GM12878 (cell line): ENCODE measurements at regions not wholly inside any gene's neighbourhood (a gene's known extent, or its start where the extent isn't known, plus 50 kb on each side); places are given as distances from the start of the nearest gene placed in this dataset.

Experiments used
- BHLHE40 ChIP-seq, 2 experiments: fragments of 450-650 bp in 1 of 2; IDR thresholded peaks; 2 replicates each; pipeline ENCODE4 v1.6.1; 2011 to 2017; ENCODE audit warnings: low read depth in 2 of 2, borderline replicate concordance in 1 of 2, improper control_type of control experiment in 1 of 2, low read length in 1 of 2, mild to moderate bottlenecking in 1 of 2
- CHD2 ChIP-seq: IDR thresholded peaks from 2 replicates; pipeline ENCODE4 v1.6.1; 2011; ENCODE audit warnings: low read depth, low read length, improper control_type of control experiment, borderline replicate concordance
- RAD51 ChIP-seq: fragments of 450-650 bp; IDR thresholded peaks from 2 replicates; pipeline ENCODE4 v1.6.1; 2016; ENCODE audit warnings: moderate library complexity, mild to moderate bottlenecking, inconsistent platforms
- YBX1 ChIP-seq: fragments of 450-650 bp; IDR thresholded peaks from 2 replicates; pipeline ENCODE4 v1.6.1; 2016; ENCODE audit warnings: antibody characterized with exemption
- TF ChIP-seq, protein P1 (sequence below): fragments of 450-650 bp; formaldehyde crosslinking; IDR thresholded peaks from 2 replicates; pipeline ENCODE4 v1.4.0; 2020; ENCODE audit warnings: mild to moderate bottlenecking, moderate library complexity
- TF ChIP-seq, protein P2 (sequence below): IDR thresholded peaks from 2 replicates; pipeline ENCODE4 v1.6.1; 2012; ENCODE audit warnings: improper control_type of control experiment, low read depth, low read length; ENCODE audit not compliant: insufficient replicate concordance

DNA sequence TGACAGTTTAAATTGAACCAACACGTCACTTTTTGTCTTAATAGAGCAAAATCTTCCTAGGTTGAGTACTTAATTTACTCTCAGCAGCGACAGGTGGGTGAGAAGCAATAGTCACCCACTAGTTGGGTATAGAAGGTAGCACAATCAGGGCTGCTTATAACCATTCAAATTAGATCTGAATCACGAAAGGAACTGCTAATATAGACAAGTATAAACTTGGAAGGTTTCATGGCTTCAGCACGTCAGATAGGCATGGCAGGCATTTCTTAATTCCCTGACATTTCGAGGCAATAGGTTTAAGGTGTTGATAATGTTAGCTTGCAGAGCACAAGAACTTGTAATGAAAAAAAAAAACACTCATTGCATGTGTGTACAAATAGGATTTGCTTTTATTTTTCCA, 853.4 kb downstream of the PCDH7 start (continued):
- TF ChIP-seq, protein P1, sequence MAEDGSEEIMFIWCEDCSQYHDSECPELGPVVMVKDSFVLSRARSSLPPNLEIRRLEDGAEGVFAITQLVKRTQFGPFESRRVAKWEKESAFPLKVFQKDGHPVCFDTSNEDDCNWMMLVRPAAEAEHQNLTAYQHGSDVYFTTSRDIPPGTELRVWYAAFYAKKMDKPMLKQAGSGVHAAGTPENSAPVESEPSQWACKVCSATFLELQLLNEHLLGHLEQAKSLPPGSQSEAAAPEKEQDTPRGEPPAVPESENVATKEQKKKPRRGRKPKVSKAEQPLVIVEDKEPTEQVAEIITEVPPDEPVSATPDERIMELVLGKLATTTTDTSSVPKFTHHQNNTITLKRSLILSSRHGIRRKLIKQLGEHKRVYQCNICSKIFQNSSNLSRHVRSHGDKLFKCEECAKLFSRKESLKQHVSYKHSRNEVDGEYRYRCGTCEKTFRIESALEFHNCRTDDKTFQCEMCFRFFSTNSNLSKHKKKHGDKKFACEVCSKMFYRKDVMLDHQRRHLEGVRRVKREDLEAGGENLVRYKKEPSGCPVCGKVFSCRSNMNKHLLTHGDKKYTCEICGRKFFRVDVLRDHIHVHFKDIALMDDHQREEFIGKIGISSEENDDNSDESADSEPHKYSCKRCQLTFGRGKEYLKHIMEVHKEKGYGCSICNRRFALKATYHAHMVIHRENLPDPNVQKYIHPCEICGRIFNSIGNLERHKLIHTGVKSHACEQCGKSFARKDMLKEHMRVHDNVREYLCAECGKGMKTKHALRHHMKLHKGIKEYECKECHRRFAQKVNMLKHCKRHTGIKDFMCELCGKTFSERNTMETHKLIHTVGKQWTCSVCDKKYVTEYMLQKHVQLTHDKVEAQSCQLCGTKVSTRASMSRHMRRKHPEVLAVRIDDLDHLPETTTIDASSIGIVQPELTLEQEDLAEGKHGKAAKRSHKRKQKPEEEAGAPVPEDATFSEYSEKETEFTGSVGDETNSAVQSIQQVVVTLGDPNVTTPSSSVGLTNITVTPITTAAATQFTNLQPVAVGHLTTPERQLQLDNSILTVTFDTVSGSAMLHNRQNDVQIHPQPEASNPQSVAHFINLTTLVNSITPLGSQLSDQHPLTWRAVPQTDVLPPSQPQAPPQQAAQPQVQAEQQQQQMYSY (CRISPR knock-in tag) = no peak
- TF ChIP-seq BHLHE40 (IDR thresholded peaks at IDR 0.05; ENCODE audit: borderline replicate concordance in 1 of 2, low read depth in 2 of 2, low read length in 1 of 2) (no peak), CHD2 (no peak), RAD51 (no peak), YBX1 (no peak)
- TF ChIP-seq, protein P2, sequence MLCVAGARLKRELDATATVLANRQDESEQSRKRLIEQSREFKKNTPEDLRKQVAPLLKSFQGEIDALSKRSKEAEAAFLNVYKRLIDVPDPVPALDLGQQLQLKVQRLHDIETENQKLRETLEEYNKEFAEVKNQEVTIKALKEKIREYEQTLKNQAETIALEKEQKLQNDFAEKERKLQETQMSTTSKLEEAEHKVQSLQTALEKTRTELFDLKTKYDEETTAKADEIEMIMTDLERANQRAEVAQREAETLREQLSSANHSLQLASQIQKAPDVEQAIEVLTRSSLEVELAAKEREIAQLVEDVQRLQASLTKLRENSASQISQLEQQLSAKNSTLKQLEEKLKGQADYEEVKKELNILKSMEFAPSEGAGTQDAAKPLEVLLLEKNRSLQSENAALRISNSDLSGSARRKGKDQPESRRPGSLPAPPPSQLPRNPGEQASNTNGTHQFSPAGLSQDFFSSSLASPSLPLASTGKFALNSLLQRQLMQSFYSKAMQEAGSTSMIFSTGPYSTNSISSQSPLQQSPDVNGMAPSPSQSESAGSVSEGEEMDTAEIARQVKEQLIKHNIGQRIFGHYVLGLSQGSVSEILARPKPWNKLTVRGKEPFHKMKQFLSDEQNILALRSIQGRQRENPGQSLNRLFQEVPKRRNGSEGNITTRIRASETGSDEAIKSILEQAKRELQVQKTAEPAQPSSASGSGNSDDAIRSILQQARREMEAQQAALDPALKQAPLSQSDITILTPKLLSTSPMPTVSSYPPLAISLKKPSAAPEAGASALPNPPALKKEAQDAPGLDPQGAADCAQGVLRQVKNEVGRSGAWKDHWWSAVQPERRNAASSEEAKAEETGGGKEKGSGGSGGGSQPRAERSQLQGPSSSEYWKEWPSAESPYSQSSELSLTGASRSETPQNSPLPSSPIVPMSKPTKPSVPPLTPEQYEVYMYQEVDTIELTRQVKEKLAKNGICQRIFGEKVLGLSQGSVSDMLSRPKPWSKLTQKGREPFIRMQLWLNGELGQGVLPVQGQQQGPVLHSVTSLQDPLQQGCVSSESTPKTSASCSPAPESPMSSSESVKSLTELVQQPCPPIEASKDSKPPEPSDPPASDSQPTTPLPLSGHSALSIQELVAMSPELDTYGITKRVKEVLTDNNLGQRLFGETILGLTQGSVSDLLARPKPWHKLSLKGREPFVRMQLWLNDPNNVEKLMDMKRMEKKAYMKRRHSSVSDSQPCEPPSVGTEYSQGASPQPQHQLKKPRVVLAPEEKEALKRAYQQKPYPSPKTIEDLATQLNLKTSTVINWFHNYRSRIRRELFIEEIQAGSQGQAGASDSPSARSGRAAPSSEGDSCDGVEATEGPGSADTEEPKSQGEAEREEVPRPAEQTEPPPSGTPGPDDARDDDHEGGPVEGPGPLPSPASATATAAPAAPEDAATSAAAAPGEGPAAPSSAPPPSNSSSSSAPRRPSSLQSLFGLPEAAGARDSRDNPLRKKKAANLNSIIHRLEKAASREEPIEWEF = no peak
- TF ChIP-seq, all 136 proteins: peak for 0
